SIG-M5 treated with dmso at 0.1 percent for 504 hours (cell line): ENCODE measurements at regions not wholly inside any gene's neighbourhood (a gene's known extent, or its start where the extent isn't known, plus 50 kb on each side); places are given as distances from the start of the nearest gene placed in this dataset.
A peak's percentile ranks its signal among the peaks of the same experiment; 100 is the strongest.

ENCODE experiments used
- DNase-seq: peaks from one replicate; lab custom pipeline; 2025; ENCODE audit not compliant: unreplicated experiment; lab: John Stamatoyannopoulos, UW

- DNase-seq, result no peak
Measured at GRCh38 chr15:70475921-70476320, 287.4 kb downstream of the UACA start.

- DNase-seq, result no peak
Measured at GRCh38 chr15:70475407-70475781, 288.0 kb downstream of the UACA start.

- peak; percentile 40 for DNase-seq
Measured at GRCh38 chr15:70474471-70475406, 288.6 kb downstream of the UACA start.

DNA sequence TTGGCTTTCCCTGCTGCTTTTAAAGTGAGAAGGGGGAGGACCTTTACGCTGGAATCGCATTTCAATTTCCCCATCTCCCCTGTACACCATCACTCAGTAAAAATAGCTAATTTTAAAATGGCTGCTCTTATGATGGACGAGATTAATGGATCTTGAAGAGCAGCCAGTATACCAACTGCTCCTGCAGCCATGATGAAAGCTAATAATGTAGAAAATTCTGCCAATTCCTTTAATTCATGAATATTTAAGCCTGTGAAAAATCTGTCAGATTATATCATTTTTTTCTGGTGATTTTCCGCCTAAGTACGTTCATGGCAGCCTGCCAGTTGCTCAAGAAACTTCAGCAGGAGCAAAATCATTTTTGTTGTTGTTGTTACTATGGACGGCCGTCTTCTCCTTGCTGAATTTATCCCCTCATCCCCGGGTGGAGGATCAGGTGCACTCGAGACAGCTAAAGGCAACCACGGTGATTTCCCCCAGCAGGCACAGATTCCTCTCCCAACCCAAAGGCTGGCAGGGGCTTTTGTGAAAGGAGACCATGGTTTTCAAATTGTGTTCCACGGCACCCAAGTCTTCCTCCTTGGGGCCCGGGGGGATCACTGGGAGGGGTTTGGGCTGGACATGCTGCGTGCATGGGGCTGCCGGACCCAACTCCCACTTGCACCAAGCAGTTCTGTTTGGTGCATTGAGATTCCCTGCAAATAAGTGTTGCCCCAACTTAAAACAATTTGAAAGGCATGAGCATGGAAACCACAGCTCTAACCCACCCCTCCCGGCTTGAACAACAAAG, 289.6 kb downstream of the UACA start:
- no peak for DNase-seq

- DNase-seq, result no peak
Measured at GRCh38 chr15:70471517-70471916, 291.8 kb downstream of the UACA start.

DNA sequence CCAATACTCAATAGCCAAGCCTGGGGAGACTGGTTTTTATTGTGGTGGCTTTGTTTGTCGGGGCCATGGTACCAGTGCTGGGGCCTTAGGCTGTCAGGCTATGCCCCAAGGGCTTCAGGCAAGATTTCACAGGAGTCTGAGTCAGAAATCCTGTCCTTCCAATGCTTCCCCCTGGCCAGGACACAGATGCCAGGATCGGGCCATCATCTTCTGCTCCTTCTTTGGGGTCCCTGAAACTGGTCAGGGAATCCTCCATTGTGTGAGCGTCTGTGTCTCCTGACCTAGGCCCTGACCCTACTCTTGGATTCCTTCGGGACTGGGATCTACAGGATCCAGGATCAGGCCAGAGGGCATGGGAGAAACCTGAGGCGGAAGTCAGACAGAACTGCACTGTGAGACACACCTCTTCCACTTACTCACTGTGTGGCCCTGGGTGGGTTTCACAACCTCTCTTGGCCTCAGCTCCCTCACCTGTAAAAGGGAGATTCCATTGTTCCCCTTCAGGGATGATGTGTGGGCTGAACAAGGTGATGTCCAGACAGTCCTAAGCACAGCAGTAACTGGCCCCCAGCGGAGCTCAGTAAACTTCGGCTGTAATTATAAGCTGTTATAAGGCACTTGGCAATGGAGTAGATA, 292.7 kb downstream of the UACA start:
- DNase-seq, result no peak

GRCh38 chr15:70469651-70470555, 293.5 kb downstream of the UACA start:
- DNase-seq, result no peak

DNA sequence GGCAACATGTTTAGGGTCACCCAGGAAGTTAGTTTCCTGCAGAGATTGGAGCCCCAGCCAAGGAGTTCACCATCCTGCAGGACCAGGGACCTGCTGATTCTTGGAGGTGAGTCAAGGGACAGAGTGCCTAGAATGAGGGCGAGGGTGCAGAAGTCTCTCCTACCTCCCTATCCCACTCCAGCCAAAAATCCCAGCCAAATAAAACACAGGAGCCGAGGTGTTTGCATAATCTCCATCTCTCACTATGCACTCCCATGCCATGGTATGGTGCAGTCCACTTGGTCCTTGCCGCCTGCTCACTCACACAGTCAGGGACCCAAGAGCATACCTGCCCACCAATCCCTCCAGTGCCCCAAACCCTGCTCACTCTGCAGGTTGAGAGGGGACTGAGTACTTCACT, 294.2 kb downstream of the UACA start:
- no peak for DNase-seq

DNA sequence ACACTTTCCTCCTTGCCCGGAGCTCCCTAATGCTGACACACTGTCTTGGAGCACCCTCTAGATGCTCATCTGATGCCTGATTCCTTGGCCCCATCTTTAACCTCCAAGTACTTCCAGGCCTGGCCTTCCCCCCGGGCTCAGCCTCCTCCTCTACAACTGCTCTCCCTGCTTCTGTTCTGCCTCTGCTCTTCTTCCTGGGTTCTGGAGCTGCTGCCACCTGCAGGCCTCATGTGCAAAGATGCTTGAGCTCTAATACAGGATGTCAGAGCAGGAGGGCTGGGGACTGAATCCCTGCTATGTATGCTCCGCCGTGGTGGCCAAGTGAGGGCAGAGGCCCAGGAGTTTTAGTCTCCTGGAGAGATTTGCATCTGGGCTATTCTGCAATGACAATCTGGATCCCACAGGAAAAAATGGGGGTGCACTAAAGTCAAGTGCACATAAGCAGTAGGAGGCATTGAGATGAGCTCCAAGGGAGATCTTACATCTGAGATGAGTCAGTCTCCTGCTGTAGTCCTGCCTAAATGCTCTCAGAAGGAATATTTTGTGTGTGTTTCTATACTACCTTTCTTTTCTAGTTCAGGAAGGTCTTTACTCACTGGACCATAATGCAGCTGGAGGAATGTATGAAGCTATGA, 296.3 kb downstream of the UACA start:
- DNase-seq, result peak; percentile 73

DNA sequence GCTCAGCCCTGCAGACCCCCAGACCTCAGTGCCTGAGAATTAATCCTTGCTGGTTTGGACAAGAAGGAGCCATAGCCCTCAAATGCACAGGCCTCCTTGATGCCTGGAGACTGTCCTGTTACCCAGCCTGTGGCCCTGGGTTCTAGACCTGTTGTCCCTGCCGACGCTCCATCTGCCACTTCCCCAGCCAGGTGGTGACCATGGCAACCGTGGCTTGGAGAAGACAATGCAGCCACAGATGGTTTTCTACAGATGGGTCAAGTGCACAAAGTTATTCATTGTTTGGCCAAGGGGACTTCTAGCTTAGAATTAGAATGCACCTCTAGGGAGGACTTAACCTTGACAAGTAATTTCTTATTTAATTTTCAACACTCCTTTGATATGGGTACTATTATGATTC, 297.1 kb downstream of the UACA start:
- DNase-seq, result no peak

GRCh38 chr15:70465812-70466211, 297.5 kb downstream of the UACA start:
- DNase-seq, result no peak

- DNase-seq, result peak; percentile 33
Measured at GRCh38 chr15:70463453-70463834, 299.9 kb downstream of the UACA start.

- no peak for DNase-seq
Measured at GRCh38 chr15:70461992-70462391, 301.4 kb downstream of the UACA start.

DNA sequence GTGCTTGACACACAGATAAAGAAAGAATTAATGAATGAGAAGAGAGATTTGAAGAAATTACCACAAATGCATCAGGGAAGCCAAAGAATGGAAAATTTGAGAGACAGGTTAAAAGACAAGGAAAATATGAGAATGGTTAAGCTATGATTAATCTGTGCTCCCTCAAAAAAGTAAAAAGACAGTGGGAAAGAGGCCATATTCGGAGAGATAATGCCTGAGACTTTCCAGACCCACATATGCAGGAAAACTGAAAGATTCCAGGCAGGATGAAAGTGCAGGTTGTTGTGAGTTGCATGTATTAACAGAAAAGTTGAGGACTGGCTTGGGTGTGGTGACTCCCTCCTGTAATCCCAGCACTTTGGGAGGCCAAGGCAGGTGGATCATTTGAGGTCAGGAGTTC, 302.3 kb downstream of the UACA start:
- DNase-seq, result no peak

GRCh38 chr15:70459312-70459711, 304.0 kb downstream of the UACA start:
- no peak for DNase-seq

DNA sequence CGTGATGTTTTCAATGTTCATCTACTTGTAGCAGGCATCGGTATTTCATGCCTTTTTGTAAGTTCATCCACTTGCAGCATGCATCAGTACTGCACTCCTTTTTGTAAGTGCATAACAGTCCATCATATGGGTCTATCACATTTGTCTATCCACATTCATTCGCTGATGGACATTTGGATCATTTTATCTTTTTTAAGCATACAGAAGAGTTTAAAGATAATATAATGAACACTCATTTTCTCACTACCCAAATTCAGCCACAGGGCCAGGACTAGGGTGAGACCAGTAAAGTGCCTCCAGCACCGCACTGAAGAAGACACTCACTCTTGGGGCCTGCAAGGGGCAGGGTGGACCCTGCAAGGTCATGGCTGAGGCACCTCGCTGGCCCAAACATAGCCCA, 309.6 kb downstream of the UACA start:
- no peak for DNase-seq

DNA sequence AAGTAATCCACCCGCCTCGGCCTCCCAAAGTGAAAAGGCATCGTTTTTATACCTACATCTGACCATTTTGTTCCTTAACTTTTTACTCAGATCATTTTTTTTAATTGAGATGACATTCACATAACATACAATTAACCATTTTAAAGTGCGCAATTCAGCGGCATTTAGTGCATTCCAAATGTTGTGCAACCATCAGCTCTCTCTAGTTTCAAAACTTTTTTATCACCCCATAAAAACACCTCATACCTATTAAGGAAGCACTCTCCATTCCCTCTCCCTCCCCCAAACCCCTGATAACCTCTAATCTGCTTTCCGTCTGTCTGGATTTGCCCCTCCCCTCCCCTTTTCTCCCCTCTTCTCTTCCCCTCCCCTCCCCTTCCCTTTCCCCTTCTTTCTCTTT, 310.1 kb downstream of the UACA start:
- no peak for DNase-seq

GRCh38 chr15:70451821-70452653, 311.3 kb downstream of the UACA start:
- no peak for DNase-seq

DNA sequence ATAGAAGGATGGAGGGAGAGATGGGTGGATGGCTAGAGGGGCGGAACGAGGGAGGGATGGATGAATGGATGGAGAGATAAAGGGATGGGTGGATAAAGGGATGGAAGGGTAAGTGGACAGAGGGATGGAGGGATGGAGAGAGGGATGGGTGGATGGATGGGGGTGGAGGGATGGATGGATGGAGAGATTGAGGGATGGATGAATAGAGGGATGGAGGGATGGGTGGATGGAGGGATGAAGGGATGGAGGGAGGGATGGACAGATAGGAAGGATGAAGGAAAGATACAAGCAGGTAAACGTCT, 313.3 kb downstream of the UACA start:
- DNase-seq, result no peak
